ENCODE measurements at regions not wholly inside any gene's neighbourhood (a gene's known extent, or its start where the extent isn't known, plus 50 kb on each side); places are given as distances from the start of the nearest gene placed in this dataset.

DNA sequence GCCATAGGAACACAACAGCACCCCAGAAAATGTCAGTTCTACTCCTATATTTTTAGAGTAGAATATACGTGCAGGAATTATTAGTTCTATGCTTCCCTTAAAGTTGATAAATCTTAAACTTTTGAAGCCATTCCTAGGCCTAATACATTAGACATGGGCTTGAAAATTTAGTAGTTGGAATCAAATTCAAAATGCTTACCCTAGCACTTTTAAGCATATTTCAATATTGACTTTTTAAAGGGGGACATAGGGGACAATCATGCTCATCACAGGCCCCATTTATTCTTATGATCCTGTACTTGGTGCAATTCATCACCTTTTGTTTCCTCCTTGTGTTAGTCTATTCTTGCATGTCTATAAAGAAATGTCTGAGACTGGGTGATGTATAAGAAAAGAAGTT lies 129.0 kb downstream of the FAM174A start:
- no peaks in the 10 kb centered on the region for H3K79me2 ChIP-seq (ENCODE audit: control insufficient read depth in 1 of 2, insufficient read depth in 2 of 2, low read length in 2 of 2)
- TF ChIP-seq KDM5A (IDR thresholded peaks at IDR 0.05; ENCODE audit: low read length) (no peak), CREB1 (IDR thresholded peaks at IDR 0.05) (no peak), SIN3A (conservative IDR thresholded peaks at IDR 0.05 in 1 of 2, IDR thresholded peaks at IDR 0.05 in 1 of 2; ENCODE audit: low read depth in 1 of 2, low read length in 2 of 2) (no peak), GABPA (IDR thresholded peaks at IDR 0.05; ENCODE audit: borderline replicate concordance, insufficient read depth, low read length) (no peak), PHF8 (conservative IDR thresholded peaks at IDR 0.05; ENCODE audit: low read depth, low read length) (no peak), FOSL1 (IDR thresholded peaks at IDR 0.05; ENCODE audit: insufficient read depth, low read depth, low read length) (no peak), MAFK (IDR thresholded peaks at IDR 0.05; ENCODE audit: low read depth, low read length) (no peak), SAP30 (IDR thresholded peaks at IDR 0.05; ENCODE audit: insufficient read depth, insufficient replicate concordance, low read length) (no peak), RXRA (IDR thresholded peaks at IDR 0.05; ENCODE audit: insufficient read depth, low read depth, low read length) (no peak), TAF1 (IDR thresholded peaks at IDR 0.05; ENCODE audit: low read depth, low read length) (no peak), SP4 (IDR thresholded peaks at IDR 0.05; ENCODE audit: low read length) (no peak), NRF1 (IDR thresholded peaks at IDR 0.05; ENCODE audit: low read depth, low read length) (no peak)
- TF ChIP-seq, protein P1, sequence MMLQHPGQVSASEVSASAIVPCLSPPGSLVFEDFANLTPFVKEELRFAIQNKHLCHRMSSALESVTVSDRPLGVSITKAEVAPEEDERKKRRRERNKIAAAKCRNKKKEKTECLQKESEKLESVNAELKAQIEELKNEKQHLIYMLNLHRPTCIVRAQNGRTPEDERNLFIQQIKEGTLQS (IDR thresholded peaks at IDR 0.05; ENCODE audit: insufficient read depth, low read depth, low read length), result no peak
- TF ChIP-seq, protein P2, sequence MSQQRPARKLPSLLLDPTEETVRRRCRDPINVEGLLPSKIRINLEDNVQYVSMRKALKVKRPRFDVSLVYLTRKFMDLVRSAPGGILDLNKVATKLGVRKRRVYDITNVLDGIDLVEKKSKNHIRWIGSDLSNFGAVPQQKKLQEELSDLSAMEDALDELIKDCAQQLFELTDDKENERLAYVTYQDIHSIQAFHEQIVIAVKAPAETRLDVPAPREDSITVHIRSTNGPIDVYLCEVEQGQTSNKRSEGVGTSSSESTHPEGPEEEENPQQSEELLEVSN (IDR thresholded peaks at IDR 0.05), result no peak

More for the DNA sequence above, 129.0 kb downstream of the FAM174A start:
- Histone ChIP-seq H3K27me3 (replicated peaks in 1 of 4; ENCODE audit: control insufficient read depth in 3 of 4, extremely low read depth in 1 of 4, insufficient read depth in 3 of 4, low read length in 3 of 4) (no peaks in the 10 kb centered on the region), H3K23me2 (ENCODE audit: low read depth, low read length) (no peaks in the 10 kb centered on the region), H2BK120ac (replicated peaks; ENCODE audit: low read depth, low read length) (no peak overlapping the region), H3K4me1 (replicated peaks in 1 of 4; ENCODE audit: control insufficient read depth in 3 of 4, insufficient read depth in 4 of 4, low read length in 3 of 4) (no peaks in the 10 kb centered on the region), H3K27ac (ENCODE audit: low read depth, low read length) (no peak overlapping the region), H4K91ac (replicated peaks; ENCODE audit: insufficient read length, low read length) (no peak overlapping the region), H3K4me2 (ENCODE audit: insufficient read depth in 1 of 2, low read depth in 2 of 2, low read length in 2 of 2) (no peak overlapping the region), H2AK5ac (ENCODE audit: low read depth, low read length) (no peak overlapping the region), H2BK15ac (ENCODE audit: low read length) (no peak overlapping the region), H3K4ac (replicated peaks; ENCODE audit: insufficient read length, low read depth, low read length) (no peak overlapping the region), H3K18ac (ENCODE audit: extremely low read depth, low read length) (no peak overlapping the region), H4K20me1 (replicated peaks in 1 of 2; ENCODE audit: control insufficient read depth in 1 of 2, insufficient read depth in 2 of 2, low read length in 2 of 2) (no peaks in the 10 kb centered on the region), H2AFZ (ENCODE audit: low read length) (no peak overlapping the region), H2BK12ac (ENCODE audit: low read depth, low read length) (no peak overlapping the region), H3K4me3 (ENCODE audit: extremely low read depth in 1 of 4, insufficient read depth in 2 of 4, low read depth in 3 of 4, low read length in 4 of 4) (no peak overlapping the region), H4K5ac (ENCODE audit: insufficient read length, low read depth, low read length) (no peak overlapping the region), H3K14ac (ENCODE audit: insufficient read length) (no peak overlapping the region), H3K56ac (replicated peaks; ENCODE audit: insufficient read length, low read depth, low read length) (no peak overlapping the region), H3K23ac (ENCODE audit: insufficient read length) (no peak overlapping the region), H2BK20ac (ENCODE audit: low read length) (no peak overlapping the region), H3K9ac (replicated peaks in 1 of 4; ENCODE audit: extremely low read depth in 1 of 4, low read depth in 3 of 4, low read length in 3 of 4) (no peak overlapping the region), H2BK5ac (ENCODE audit: low read depth, low read length) (no peak overlapping the region), H4K8ac (ENCODE audit: extremely low read depth, insufficient read depth, low read length) (no peak overlapping the region), H3K79me1 (ENCODE audit: low read depth, low read length) (no peaks in the 10 kb centered on the region), H3K36me3 (ENCODE audit: control insufficient read depth in 2 of 4, insufficient read depth in 4 of 4, low read length in 3 of 4) (no peaks in the 10 kb centered on the region), H3K9me3 (ENCODE audit: insufficient read depth in 2 of 2, low read depth in 1 of 2, low read length in 1 of 2) (no peaks in the 10 kb centered on the region)
- FAIRE-seq (no peak), DNase-seq (ENCODE audit: low read depth in 1 of 2, low spot score in 2 of 2) (no peak)
- 93% methylated on average over 1 of the region's 1 CpG; no CpG with 5 or more reads in 1 of the 2 experiments for WGBS, 2 experiments (ENCODE audit: extremely low coverage in 1 of 2, insufficient coverage in 1 of 2, insufficient read length in 1 of 2, insufficient replicate concordance in 2 of 2, low coverage in 1 of 2, low lambda C conversion rate in 2 of 2, missing lambda C conversion rate in 1 of 2)
- ChIA-PET POLR2A (ENCODE audit: partially characterized antibody) (no interaction called here), CTCF (ENCODE audit: partially characterized antibody) (no interaction called here)

Measured in H1 (cell line).